ENCODE measurements at regions not wholly inside any gene's neighbourhood (a gene's known extent, or its start where the extent isn't known, plus 50 kb on each side); places are given as distances from the start of the nearest gene placed in this dataset.

- TF ChIP-seq CTCF (IDR thresholded peaks at IDR 0.05; ENCODE audit: borderline replicate concordance, extremely low read depth, low read length, poor library complexity, severe bottlenecking) (no peak), EZH2 (IDR thresholded peaks at IDR 0.05; ENCODE audit: borderline replicate concordance, low read depth, low read length, severe bottlenecking) (no peak)
Observed at GRCh38 chr10:71158251-71158650, 54.1 kb upstream of the UNC5B start.
